HG03457 (cell line): ENCODE measurements at regions not wholly inside any gene's neighbourhood (a gene's known extent, or its start where the extent isn't known, plus 50 kb on each side); places are given as distances from the start of the nearest gene placed in this dataset.

Experiments
- ATAC-seq: cut with Tn5 transposase; IDR thresholded peaks from one replicate; pipeline ENCODE4 v1.9.1; 2021; ENCODE audit warnings: moderate number of reproducible peaks; ENCODE audit not compliant: unreplicated experiment

- no peak for ATAC-seq
Measured at GRCh38 chr1:57886376-57886775, 462.5 kb upstream of the DAB1 start.

- ATAC-seq, result no peak
Measured at GRCh38 chr1:57883642-57883995, 459.8 kb upstream of the DAB1 start.

- ATAC-seq, result no peak
Measured at GRCh38 chr1:57882934-57883641, 459.2 kb upstream of the DAB1 start.

GRCh38 chr1:57882072-57882471 lies 458.2 kb upstream of the DAB1 start:
- ATAC-seq, result no peak

- no peak for ATAC-seq
Measured at GRCh38 chr1:57881639-57882038, 457.8 kb upstream of the DAB1 start.

GRCh38 chr1:57879700-57880099 lies 455.8 kb upstream of the DAB1 start:
- no peak for ATAC-seq

GRCh38 chr1:57874418-57874877 lies 450.6 kb upstream of the DAB1 start:
- ATAC-seq, result no peak

- no peak for ATAC-seq
Measured at GRCh38 chr1:57872913-57873312, 449.1 kb upstream of the DAB1 start.

GRCh38 chr1:57868908-57869307 lies 445.0 kb upstream of the DAB1 start:
- no peak for ATAC-seq

- no peak for ATAC-seq
Measured at GRCh38 chr1:57868239-57868638, 444.4 kb upstream of the DAB1 start.

GRCh38 chr1:57866998-57867397 lies 443.1 kb upstream of the DAB1 start:
- no peak for ATAC-seq

- ATAC-seq, result no peak
Measured at GRCh38 chr1:57860931-57861565, 437.2 kb upstream of the DAB1 start.

- ATAC-seq, result no peak
Measured at GRCh38 chr1:57860325-57860724, 436.5 kb upstream of the DAB1 start.

- ATAC-seq, result no peak
Measured at GRCh38 chr1:57858740-57859139, 434.9 kb upstream of the DAB1 start.

- no peak for ATAC-seq
Measured at GRCh38 chr1:57857809-57858208, 433.9 kb upstream of the DAB1 start.

- ATAC-seq, result no peak
Measured at GRCh38 chr1:57854436-57854835, 430.6 kb upstream of the DAB1 start.

- no peak for ATAC-seq
Measured at GRCh38 chr1:57850176-57850940, 426.5 kb upstream of the DAB1 start.

- ATAC-seq, result no peak
Measured at GRCh38 chr1:57848406-57848805, 424.5 kb upstream of the DAB1 start.

- ATAC-seq, result no peak
Measured at GRCh38 chr1:57845041-57845440, 421.2 kb upstream of the DAB1 start.

- ATAC-seq, result no peak
Measured at GRCh38 chr1:57844382-57844980, 420.6 kb upstream of the DAB1 start.

- ATAC-seq, result no peak
Measured at GRCh38 chr1:57843760-57844159, 419.9 kb upstream of the DAB1 start.

- ATAC-seq, result no peak
Measured at GRCh38 chr1:57839526-57839925, 415.7 kb upstream of the DAB1 start.
